Kidney tubule cell (primary cell): ENCODE measurements at regions not wholly inside any gene's neighbourhood (a gene's known extent, or its start where the extent isn't known, plus 50 kb on each side); places are given as distances from the start of the nearest gene placed in this dataset.

ENCODE experiments used
- DNase-seq: peaks from one replicate; pipeline ENCODE4 v3.0.0-alpha.2; 2018; ENCODE audit warnings: low spot score

GRCh38 chr3:34983631-34984030 is 655.7 kb upstream of the ARPP21 start:
- DNase-seq, result no peak

GRCh38 chr3:34988296-34988695 is 651.0 kb upstream of the ARPP21 start:
- no peak for DNase-seq

- DNase-seq, result no peak
These were observed 643.4 kb upstream of the ARPP21 start for GRCh38 chr3:34995796-34996430.

- DNase-seq, result no peak
These were observed 640.4 kb upstream of the ARPP21 start for GRCh38 chr3:34998902-34999301.

- no peak for DNase-seq
These were observed 627.1 kb upstream of the ARPP21 start for GRCh38 chr3:35012214-35012613.

GRCh38 chr3:35028157-35028556 is 611.2 kb upstream of the ARPP21 start:
- DNase-seq, result no peak

GRCh38 chr3:35042210-35042991 is 596.9 kb upstream of the ARPP21 start:
- DNase-seq, result no peak

- no peak for DNase-seq
These were observed 596.3 kb upstream of the ARPP21 start for GRCh38 chr3:35043040-35043439.

GRCh38 chr3:35044190-35044589 is 595.1 kb upstream of the ARPP21 start:
- no peak for DNase-seq

GRCh38 chr3:35045118-35045517 is 594.2 kb upstream of the ARPP21 start:
- DNase-seq, result no peak

- no peak for DNase-seq
These were observed 574.6 kb upstream of the ARPP21 start for GRCh38 chr3:35064761-35065160.

GRCh38 chr3:35065891-35066290 is 573.4 kb upstream of the ARPP21 start:
- no peak for DNase-seq

GRCh38 chr3:35067750-35068149 is 571.6 kb upstream of the ARPP21 start:
- no peak for DNase-seq

GRCh38 chr3:35070088-35070487 is 569.2 kb upstream of the ARPP21 start:
- DNase-seq, result no peak

GRCh38 chr3:35071772-35072171 is 567.6 kb upstream of the ARPP21 start:
- no peak for DNase-seq

GRCh38 chr3:35078780-35079179 is 560.5 kb upstream of the ARPP21 start:
- no peak for DNase-seq

GRCh38 chr3:35079403-35079802 is 559.9 kb upstream of the ARPP21 start:
- no peak for DNase-seq

- no peak for DNase-seq
These were observed 557.4 kb upstream of the ARPP21 start for GRCh38 chr3:35081899-35082298.

- DNase-seq, result no peak
These were observed 550.4 kb upstream of the ARPP21 start for GRCh38 chr3:35088943-35089342.

GRCh38 chr3:35114686-35115085 is 524.6 kb upstream of the ARPP21 start:
- no peak for DNase-seq

- no peak for DNase-seq
These were observed 519.3 kb upstream of the ARPP21 start for GRCh38 chr3:35120026-35120425.

- DNase-seq, result no peak
These were observed 501.7 kb upstream of the ARPP21 start for GRCh38 chr3:35137612-35138011.

- no peak for DNase-seq
These were observed 497.9 kb upstream of the ARPP21 start for GRCh38 chr3:35141406-35141805.

GRCh38 chr3:35144011-35144410 is 495.3 kb upstream of the ARPP21 start:
- no peak for DNase-seq
